ENCODE measurements at regions not wholly inside any gene's neighbourhood (a gene's known extent, or its start where the extent isn't known, plus 50 kb on each side); places are given as distances from the start of the nearest gene placed in this dataset.

- no peak for DNase-seq (ENCODE audit: low read depth)
Measured at GRCh38 chr5:93791518-93791972, 50.1 kb upstream of the POU5F2 start.

Measured in stromal cell of bone marrow (primary cell).